A673 (cell line): ENCODE measurements at regions not wholly inside any gene's neighbourhood (a gene's known extent, or its start where the extent isn't known, plus 50 kb on each side); places are given as distances from the start of the nearest gene placed in this dataset.

Experiments used
- EZH2 ChIP-seq: fragments of 200-600 bp; sonication (generic); IDR thresholded peaks from 2 replicates; pipeline ENCODE4 v1.6.1; 2017; ENCODE audit warnings: borderline replicate concordance, low read depth, mild to moderate bottlenecking, mixed read lengths, antibody characterized with exemption, low read length; ENCODE audit not compliant: poor library complexity, severe bottlenecking
- TF ChIP-seq, protein P1 (sequence below): fragments of 300-800, 200-600 bp; sonication (generic); conservative IDR thresholded peaks from 2 replicates; pipeline ENCODE4 v1.5.1; 2017; ENCODE audit warnings: low read depth, mild to moderate bottlenecking, antibody characterized with exemption, low read length, moderate library complexity, mixed read lengths

DNA sequence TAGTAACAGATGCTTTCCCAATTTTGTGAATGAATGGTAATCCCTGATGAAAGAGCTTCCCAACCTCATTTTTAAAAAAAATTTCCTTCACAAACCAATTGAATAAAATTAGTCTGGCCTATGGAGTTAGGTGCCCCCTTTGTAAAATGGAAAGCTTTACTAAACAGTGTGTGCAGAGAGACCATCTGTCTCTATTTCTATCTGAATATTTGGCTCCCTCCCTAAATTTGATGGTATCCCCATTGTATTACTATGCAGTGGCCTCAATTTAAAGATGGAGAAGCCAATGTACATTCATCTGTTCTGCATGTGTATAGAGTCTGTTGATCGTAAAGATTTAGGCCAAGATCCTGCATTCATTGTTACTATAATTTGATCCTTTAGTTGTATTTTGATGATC lies 397.7 kb upstream of the RGS6 start:
- TF ChIP-seq, protein P1, sequence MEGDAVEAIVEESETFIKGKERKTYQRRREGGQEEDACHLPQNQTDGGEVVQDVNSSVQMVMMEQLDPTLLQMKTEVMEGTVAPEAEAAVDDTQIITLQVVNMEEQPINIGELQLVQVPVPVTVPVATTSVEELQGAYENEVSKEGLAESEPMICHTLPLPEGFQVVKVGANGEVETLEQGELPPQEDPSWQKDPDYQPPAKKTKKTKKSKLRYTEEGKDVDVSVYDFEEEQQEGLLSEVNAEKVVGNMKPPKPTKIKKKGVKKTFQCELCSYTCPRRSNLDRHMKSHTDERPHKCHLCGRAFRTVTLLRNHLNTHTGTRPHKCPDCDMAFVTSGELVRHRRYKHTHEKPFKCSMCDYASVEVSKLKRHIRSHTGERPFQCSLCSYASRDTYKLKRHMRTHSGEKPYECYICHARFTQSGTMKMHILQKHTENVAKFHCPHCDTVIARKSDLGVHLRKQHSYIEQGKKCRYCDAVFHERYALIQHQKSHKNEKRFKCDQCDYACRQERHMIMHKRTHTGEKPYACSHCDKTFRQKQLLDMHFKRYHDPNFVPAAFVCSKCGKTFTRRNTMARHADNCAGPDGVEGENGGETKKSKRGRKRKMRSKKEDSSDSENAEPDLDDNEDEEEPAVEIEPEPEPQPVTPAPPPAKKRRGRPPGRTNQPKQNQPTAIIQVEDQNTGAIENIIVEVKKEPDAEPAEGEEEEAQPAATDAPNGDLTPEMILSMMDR = no peak
- TF ChIP-seq EZH2 = no peak
